DMS153 treated with DMSO at 0.1 percent for 48 hours (cell line): ENCODE measurements at regions not wholly inside any gene's neighbourhood (a gene's known extent, or its start where the extent isn't known, plus 50 kb on each side); places are given as distances from the start of the nearest gene placed in this dataset.

Experiments
- DNase-seq: peaks from one replicate; lab custom pipeline; 2025; ENCODE audit not compliant: unreplicated experiment; lab: John Stamatoyannopoulos, UW

DNA sequence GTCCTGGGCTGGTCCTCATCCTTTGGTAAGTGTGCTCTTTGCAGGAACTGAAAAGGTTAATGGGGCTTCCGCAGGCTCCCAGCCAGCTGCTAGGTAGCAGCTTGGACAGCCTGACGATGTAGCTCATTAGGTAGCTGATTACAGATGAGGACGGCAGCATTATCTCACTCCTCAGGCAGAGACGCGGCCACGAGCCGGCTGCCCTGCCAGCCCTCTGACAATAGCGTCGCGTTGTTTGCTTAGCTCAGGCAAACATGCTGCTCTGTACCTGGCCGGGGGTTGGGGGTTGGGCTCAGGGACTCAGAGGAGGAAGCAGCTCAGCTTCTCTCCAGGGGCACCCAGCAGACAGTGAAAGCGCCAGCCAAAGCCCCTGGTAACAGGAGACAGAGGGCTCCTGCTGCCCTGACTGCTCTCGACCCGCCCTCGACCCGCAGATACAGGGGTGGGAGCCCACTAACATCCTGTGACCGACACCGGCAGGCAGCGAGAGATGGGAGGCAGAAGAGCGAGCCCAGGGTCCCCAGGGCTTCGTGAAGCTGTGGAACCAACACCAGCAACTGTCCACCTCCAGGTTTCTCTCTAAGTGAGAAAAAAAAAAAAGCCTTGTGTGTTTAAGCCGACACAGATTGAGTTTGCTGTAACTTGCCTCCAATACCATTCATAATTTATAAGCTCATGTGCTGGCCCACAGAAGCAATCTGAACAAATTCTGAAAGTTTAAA lies 53.4 kb upstream of the DLK1 start:
- DNase-seq: peak; percentile 77

DNA sequence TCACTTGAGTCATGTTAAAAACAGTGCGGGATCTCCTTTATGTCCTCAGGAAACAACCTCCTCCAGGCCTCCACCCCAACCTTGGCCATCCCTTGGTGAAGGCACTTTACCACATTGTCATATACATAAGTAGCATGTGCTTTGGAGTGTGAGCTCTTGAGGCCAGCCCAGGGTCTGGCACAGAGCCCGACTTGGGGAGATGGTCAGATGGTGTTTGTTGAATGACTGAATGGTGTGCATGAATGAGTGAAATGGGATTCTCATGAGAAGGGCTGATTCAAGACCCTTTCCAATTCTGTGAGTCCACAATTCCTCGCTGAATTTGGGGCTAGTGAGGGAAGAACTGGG lies 52.9 kb upstream of the DLK1 start:
- DNase-seq: no peak

DNA sequence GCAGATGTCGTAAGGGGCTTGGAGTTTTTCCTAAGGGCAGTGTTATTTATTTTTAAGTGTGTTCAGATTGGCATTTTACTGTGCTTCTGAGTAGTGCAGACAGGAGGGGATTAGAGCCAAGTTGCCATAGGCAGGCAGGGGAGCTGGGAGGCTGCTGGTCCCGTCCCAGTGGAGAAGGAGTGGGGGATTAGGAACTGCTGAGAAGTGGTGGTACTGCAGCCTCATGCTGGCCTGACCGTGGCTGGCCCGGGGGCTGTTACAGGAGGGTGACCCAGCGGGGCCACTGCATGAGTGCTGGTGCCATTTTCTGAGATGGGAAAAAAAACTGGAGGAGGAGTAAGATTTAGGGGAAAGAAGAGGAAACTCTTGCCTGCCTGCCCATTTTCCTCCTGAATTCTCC lies 52.3 kb upstream of the DLK1 start:
- no peak for DNase-seq

DNA sequence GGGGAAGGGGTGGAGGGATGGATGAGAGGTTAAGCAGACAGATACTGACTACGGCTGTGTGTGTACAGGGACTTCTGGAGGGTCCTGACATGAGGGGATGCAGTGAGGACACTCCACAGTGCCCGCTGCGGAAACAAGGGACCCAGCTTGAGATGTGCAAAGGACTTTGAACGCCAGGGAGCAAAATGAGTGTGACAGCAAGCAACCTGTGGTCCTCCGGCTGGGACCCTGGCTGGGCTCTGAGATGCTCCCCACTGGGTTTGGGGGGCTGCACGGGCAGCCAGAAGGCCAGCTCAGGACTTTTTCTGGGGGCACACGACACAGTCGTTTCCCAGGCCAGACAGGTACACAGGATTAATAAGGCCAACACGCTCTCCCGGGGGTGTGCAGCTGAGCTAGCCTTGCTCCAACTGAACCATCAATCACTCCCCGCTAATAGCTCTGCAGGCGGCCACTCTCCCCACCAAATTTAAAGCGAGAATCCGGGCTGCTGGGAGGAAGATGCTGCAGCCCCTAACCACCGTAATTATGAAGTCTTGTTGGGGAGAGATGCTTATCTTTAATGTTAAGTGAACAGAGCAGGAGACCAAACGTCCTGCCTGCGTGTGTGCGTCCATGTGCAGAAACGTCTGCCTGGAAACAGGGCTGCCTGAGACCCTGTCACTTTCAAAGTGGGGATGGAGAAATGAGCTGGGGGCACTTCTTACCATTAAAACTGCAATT lies 51.6 kb upstream of the DLK1 start:
- DNase-seq: no peak

DNA sequence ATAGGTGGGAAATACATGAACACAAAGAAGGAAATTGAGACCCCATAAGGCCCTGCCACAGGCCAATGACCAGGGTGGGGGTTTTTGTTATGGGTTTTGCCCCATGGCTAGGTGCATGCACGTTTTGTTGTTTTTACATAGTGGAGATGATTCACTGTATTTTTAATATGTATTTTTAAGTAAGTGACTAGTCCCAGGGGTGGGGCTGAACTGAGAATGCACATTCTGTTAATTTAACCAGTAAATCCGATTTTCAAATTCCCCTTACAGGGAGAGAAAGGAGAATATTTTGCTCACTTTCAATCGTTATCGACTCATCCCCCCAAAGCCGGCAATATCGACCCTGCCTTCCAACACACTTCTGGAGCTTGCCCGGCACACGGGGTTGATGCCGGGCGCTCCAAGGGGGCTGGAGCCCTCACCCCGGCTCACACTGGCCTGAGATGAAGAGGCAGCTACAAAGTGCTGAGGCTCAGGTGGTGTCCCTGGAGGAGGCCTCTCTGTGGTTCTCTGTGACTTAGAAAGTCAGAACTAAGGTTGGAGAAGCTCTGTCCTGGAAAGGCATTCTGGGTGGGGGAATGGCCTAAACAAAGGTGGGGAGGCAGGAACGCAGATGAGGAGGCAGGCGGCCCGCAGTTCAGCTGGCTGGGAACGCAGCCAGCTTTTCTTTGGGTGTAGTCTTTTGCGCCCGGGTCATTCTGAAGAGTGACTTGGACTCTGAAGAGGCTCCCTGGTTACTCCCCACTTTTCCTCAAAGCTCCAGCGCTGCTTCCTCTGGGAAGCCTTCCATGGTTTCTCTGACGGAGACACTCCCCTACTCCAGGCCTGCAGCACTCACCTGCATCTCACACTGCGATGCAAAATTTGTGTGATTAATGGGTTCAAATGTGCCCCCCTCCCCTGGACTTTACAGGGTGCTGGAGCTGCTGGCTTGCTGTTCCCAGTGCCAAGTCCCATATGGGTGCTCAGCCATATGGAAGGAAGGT lies 50.7 kb upstream of the DLK1 start:
- DNase-seq: no peak
